NB4 (cell line): ENCODE measurements at regions not wholly inside any gene's neighbourhood (a gene's known extent, or its start where the extent isn't known, plus 50 kb on each side); places are given as distances from the start of the nearest gene placed in this dataset.

Source experiments
- POLR2A ChIP-seq: IDR thresholded peaks from 2 replicates; pipeline ENCODE4 v1.6.1; 2011; ENCODE audit warnings: mild to moderate bottlenecking; ENCODE audit not compliant: insufficient read length; ENCODE audit errors: extremely low read depth
- TF ChIP-seq, protein P1 (sequence below): IDR thresholded peaks from one replicate; pipeline ENCODE4 v1.5.1; 2012; ENCODE audit warnings: low read depth, low read length

DNA sequence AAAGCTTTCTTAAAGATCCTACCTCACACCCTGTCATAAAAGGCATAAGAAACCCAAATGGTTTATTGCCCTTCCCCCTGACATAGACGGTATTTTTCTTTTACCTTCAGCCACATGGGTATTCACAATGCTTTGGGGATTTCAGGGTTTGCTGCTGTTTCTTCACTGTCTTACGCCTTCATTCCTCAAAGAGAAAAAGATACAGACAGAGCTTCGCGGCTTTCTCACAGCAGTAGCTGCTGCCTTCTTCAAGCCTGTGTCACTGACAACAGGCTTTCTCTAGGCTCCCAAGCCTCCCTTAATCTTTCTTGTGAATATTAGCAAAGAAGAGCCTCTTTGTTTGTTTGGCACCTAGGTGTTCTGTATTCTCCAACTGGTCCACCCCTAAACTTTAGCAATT, 197.4 kb upstream of the ARID2 start:
- TF ChIP-seq, protein P1, sequence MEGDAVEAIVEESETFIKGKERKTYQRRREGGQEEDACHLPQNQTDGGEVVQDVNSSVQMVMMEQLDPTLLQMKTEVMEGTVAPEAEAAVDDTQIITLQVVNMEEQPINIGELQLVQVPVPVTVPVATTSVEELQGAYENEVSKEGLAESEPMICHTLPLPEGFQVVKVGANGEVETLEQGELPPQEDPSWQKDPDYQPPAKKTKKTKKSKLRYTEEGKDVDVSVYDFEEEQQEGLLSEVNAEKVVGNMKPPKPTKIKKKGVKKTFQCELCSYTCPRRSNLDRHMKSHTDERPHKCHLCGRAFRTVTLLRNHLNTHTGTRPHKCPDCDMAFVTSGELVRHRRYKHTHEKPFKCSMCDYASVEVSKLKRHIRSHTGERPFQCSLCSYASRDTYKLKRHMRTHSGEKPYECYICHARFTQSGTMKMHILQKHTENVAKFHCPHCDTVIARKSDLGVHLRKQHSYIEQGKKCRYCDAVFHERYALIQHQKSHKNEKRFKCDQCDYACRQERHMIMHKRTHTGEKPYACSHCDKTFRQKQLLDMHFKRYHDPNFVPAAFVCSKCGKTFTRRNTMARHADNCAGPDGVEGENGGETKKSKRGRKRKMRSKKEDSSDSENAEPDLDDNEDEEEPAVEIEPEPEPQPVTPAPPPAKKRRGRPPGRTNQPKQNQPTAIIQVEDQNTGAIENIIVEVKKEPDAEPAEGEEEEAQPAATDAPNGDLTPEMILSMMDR: no peak
- no peak for TF ChIP-seq POLR2A
